Stimulated activated CD4-positive, alpha-beta T cell treated with anti-CD3 and anti-CD28 coated beads, Interleukin-1b, Interleukin-23, amount 100 ng/mL, for 48 hours (primary cell): ENCODE measurements at regions not wholly inside any gene's neighbourhood (a gene's known extent, or its start where the extent isn't known, plus 50 kb on each side); places are given as distances from the start of the nearest gene placed in this dataset.
"Not testable (repeated sequence)": the region's sequence is repeated elsewhere in the genome, so short reads cannot be mapped to it uniquely, and the experiment has no call there.

Experiments
- DNase-seq: peaks from one replicate; pipeline ENCODE4 v3.0.0-alpha.2; 2020

DNA sequence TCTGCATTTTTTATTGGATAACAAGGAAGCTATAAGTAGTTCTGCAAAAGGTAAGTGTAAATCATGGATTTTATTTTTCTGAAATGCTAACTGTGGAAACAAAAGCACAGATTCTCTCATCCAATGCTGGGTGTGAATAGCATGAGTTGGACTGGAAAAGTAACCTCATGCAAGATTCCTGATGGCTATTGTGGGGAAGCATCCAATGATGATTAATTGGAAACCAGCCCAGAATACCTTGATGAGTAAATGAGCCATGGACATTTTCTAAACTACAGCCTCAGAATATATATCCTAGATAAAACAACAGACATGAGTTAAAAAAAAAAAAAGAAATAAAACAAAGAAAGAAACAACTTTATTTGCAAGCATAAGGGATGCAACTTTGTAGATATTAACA, 934.6 kb downstream of the CCSER2 start:
- DNase-seq, result no peak

DNA sequence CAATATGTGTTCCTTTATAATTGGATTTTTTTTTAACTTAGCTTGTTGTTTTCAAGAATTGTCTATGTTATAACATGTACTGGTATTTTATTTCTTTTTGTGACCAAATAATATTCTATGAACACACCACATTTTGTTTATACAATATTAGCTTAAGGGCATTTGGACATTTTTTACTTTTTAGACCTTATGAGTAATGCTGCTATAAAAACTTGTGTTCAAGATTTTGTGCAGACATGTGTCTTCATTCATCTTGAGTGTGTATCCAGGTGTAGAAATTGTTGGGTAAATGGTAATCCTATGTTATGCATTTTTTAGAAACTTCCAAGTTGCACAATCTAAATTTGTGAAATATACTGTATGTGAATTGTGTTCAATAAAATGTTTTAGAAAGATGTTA, 936.7 kb downstream of the CCSER2 start:
- no peak for DNase-seq

DNA sequence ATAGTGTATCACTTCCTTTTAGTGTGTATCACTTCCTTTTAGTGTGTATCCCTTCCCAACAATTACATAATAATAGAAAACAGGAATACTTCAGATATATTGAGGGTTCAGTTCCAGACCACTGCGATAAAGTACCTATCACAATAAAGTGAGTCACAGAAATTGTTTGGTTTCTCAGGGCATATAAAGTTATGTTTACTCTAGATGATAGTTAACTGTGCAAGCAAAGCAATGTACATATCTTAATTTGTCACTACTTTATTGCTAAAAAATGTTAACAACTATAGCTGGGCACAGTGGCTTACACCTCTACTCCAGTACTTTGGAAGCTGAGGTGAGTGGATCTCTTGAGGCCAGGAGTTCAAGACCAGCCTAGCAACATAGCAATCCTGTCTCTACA, 938.4 kb downstream of the CCSER2 start:
- no peak for DNase-seq

DNA sequence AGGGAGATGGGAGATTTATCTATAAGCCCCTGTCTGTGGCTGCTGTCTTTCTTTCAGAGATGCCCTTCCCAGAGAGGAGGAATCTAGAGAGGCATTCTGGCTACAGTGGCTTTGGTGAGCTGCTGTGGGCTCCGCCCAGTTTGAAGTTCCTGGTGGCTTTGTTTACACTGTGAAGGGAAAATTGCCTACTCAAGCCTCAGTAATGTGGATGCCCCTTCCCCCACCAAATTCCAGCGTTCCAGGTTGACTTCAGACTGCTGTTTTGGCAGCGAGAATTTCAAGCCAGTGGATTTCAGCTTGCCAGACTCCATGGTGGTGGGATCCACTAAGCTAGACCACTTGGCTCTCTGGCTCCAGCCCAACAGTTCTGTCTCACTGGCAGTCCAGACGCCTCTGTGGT, 951.6 kb downstream of the CCSER2 start:
- no peak for DNase-seq

DNA sequence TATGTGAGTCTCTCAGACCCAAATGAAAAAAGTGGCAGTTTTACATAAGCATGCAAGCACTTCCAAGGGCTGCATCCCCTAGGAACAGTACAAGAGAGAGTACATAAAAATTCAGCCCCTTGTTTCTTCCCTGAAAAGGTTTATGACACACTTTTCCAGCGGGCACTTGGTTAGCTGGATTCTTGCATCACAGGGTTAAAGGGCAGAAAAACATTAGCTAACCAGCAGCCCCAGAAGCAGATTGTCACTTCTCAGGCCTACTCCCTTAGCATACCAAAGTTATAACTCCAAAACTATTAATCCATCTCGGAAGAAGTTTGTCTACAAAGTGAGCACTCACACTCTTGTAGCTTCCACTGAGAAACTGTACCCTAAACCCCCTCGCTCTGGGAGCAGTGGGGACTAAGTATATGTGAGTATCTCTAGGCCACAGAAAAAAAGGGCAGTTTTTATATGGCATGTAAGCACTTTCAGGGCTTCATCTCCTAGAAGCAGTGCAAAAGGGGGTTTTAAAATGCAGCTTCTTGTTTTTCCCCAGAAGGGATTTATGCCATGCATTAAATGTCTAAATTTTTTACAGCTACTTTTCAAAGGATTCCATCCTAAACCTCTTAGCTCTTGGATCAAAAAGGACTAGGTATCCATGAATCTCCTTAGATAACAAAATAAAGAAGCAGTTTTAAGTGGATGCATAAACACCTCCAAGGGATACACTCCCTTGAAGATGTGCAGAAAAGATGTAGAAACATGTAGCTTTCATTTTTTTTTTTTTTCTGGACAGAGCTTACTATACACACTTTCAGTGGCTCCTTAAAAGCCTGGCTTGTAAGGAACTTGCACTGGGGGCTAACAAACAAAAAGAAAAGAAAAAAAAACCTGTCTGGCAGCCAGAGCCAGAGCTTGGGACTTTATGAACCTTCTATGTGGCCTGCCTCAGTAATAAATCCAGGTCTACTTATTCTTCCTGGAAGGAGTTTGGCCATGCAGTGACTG, 956.7 kb downstream of the CCSER2 start:
- no peak for DNase-seq

DNA sequence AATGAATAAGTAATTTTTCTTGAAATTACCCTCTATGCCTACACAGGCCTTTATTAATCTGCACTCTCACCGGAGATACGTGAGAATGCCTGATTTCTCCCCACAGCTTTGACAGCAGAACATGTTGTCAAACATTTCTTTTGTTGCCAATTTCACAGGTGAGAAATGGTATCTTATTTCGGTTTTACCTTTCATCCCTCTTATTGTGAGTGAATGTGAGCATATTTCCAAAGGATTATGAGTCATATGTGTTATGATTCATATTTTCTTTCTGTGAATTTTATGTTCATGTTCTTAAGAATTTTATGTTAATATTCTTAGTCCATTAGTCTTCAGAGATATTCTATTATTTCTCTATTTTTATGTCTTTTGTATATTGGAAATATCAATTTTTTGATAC, 965.1 kb downstream of the CCSER2 start:
- no peak for DNase-seq

DNA sequence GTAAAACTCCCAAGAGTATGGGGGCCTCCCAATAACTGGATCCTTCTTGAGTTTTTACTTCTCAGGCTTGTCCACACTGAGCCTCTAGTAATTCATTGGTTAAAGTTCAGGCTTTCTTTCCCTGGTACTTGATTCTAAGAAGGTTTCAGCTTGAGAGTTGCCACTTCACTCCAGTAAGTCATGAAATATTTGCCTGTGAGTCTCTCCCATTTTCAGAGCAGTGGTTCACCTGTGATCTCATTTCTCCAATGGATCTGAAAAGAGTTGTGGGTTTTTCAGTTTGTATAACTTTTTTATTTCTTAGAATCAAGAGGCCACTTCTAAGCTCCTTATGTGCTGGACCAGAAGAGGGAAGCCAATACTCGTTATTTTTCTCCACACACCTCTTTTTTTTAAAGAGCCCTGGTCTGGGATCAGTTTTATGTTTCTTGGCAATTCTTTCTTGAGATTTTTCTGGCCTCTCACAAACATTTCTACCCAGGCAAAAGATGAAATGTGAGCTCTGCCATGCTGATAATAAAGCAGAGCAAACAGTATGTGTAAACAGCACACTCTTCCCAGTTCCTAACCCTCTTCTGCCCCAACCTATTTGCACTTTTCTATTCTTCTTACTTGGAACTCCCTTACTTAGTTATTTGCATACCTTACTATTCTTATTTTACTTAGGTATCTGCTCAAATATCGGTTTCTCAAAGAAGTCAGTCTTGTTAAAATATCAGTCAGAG, 983.4 kb downstream of the CCSER2 start:
- no peak for DNase-seq

DNA sequence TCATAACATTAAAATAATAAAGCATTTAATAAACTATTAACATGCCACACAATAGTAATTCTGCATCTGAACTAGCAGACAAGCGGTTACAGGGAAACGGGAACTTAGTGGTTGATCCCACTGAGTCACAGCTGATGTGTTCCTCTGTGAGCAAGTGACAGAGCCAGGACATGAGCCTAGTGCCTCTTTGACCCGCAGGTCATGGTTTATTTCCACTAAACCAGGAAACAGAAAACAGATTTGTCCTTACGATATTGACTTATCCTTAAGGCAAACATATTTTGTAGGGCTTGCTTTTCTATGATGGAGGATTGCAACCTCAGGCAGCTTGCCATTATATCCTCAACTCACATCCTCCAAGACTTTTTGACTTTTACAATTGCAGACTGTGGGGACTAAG, 987.3 kb downstream of the CCSER2 start:
- no peak for DNase-seq

DNA sequence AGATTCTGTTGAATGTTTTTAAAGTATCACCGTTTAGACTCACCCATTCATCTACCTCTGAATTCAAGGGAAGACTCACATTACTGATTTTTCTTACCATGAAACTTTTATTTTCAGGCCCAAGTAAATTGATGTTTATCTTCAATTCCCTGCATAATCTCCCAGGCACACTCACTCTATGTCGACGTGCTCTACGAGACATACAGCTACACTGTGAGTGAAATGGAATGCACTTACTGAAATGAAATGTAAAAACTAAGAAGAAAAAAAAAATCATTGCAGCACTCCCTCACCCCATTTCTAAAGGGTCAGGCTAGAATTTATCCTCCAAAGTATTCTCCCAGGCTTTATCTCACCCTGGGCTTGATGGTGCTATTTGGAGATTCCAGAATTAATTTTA, 987.9 kb downstream of the CCSER2 start:
- no peak for DNase-seq

DNA sequence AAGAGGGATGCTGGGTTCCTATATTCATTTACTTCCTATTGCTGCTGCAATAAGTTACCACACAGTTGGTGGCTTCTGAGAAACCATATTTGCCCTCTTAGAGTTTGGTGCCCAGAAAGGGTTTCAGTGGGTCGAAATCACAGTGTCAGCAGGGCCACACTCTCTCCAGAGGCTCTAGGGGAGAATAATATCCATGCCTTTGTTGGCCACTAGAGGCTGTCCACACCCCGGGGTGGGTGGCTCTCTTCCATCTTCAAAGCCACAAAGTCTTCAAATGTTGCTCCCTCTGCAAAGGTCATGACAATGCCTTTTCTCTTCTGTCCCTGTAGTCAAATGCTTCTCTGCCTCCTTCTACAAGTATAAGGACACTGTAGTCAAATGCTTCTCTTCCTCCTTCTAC, 989.4 kb downstream of the CCSER2 start:
- DNase-seq, result no peak

DNA sequence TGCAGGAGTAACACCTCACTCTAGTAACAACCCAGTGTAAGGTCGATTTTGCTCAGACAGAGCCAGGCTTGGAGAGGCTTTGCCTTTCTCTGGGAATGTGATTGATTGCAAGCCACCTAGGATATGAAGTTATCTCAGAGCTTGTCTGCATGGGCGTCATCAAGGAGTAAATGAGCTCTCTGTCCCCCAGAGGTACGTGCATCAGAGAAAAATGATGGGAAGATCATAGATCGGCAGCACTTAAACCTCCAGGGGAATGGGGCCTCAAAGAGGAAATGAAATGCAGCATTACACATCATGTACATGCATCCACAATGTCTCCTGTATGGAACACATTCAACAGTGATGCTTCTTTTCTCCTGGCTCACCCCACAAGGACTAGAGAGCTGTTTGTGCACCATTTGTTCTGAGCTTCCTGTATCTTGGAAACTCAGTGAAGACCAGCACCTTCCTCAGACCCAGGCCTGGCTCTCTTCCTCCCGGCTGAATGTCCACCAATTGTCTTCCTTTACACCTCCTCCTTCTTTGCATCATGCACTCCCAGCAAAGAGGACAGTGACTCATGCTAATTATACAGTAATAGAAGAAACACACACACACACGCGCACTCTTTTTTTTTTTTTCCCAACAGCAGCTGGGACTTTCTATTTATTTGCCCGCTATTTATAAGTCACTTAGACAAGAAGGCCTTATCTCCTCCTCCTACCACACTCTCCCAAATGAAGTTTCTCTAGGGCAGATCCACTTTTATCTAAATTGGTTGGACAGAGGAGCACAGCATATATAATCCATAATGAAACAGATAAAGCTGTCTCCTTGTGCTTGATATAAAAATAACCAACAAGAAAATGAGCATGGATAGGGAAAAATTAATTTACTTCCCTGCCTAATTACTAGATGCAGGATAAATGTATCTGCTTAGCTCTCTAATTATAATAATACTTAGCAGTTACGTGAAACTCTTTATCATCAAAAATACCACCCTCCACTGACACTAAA, 990.7 kb downstream of the CCSER2 start:
- DNase-seq, result no peak

DNA sequence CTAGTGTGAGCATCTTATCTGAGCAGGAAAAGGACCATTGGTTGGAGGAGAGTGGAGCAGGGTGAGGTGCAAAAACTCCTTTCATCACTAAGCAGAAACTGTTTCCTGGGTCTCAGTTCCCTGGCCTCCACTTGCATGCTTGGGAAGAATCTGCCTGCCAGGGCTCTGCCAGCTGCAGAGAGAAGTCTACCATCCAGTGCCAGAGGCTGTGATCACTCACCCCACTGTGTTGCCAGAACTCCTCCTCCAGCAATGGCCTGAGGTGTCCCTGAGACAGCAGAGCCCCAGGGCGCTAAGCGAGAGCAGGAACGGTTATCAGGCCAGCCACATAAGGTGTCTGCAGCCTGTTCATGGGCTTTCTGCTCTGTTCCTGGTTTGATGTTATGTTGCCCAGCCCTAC, 991.4 kb downstream of the CCSER2 start:
- DNase-seq, result no peak

DNA sequence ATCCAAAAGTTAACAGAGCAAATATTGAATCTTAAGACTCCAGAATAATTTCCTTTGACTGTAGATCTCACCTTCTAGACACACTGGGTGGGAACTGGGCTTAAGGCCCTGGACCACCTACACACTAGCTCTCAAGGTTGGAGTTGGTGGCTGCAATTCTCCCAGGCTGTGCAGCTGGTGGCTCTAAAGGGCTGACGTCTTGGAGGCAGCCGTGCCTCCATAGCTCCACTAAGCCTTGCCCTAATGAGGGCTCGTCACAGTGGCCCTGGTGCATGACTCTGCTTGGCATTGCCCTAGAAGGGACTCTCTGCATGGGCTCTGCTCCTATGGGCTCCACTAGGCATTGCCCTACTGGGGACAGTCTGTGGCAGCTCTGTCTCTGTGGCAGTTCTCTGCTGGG, 1005.2 kb downstream of the CCSER2 start:
- no peak for DNase-seq

DNA sequence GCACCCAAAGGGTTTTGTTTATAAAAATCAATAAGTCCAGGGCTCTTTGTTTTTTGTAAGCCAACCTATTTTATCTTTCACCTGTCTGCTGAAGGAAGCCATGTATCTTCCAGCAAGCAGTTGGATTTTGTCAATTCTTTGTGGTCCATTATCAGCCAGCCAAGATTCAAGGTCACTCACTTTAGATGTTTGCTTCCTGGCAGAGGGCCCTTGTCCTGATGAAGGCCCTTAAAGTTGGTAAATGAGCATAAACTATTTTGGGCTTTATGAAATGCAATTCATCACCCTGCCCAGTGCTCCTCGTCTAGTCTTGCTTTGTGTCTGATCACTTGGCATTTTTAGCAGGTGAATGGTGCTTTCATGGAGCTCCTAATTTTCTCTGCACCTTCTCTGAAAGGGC, 1004.2 kb downstream of the GRID1 start:
- DNase-seq, result no peak

DNA sequence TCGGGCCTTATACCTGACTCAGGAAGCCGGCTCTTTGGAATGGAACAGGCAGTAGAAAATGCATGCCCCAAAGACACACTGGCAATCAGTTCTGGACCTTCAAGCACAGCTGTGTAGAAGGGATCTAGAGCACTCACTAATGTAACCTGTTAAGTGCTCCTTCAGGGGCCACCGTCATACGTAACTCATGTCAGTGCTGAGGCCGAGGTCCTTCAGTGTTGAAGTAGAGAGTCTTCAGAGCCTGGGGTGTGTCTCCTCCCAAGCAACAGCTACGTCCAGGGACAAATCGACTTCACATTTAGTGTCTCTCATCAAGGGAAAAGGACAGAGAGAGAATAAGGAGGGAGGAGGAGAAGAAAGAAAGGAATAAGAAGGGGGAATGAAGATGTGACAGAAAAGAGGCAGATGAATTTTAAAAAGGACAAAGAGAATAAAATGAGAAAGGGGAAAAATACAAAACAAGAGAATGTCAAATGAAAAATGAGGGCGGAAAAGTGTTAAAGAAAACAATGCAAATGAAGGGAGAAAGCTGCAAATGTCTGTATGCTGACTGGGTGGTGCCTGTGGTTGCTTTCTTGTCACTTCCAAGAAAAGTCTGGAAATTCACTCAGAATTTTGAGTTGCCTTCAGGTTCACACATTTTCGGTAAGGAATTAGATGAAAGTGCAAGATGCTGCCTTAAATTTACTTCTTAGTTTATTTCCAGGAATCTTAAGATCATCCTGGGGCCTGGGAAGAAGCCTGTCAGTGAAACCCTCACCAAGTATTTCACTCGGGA, 989.4 kb downstream of the GRID1 start:
- DNase-seq, result no peak

DNA sequence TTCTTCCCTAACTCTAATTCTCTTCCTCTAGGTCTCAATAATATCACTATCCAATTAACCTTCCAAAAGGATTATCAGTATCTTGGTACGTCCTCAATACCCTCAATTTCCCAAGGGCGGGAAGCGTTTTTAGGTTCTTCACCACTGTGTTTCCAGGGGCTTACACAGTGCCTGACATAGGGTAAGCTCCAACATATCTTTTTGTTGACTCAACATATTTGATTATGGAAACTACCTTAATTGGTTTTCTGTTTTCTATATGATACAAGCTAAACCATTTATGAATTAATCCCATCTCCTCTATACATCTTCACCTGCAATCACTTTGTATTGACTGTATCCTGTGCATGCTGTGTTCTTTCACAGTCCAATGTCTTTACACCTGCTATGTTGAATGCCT, 987.3 kb downstream of the GRID1 start:
- DNase-seq, result no peak

DNA sequence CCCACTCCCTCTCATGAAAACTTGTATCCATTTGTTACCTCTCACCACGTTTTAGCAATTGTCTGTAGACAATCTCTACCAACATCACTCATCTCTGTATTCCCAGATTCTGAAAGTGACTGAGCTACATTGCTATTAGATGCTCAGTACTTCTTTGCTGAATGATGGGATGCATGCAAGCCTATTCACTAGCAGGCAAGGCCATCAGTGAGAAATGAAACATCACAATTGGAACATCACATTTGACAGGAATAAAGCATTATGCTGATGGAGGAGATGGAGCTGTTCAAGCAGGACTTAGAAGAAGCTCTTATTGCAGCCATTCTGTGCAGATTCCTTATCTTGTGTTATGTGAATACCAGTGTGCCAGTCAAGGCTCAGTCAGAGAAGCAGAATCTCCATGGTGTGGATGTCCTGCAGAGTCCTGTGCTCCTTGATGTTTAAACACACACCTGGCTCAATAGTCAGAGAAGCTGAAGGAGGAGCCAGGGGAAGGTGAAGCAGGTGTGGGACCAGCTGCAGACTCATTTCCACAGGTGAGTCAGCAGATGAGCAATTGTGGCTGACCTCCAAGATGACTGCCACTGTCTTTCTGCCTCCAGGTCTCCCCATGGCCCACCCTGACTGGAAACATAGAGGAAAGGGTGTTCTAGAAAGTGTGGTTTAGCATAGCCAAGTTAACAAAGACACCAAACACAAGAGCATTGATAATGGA, 965.5 kb downstream of the GRID1 start:
- no peak for DNase-seq

DNA sequence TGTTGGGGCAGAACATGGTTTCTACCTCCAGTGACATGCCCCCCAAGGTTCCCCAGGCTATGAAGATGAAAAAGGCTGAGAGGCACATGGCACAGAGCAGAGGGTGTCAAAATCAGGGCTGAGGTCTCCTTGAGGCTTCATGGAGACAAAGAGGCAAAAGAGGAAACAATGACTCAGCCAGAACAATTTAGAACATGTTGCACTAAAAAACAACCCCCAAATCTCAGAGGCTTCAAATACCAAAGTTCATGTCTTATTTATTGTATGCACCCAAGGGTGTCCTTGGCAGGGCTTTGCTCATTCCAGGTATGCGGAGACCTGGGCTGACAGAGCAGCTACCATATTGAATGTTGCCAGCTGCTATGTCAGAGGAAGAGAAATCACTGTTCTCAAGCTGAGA, 964.1 kb downstream of the GRID1 start:
- no peak for DNase-seq

DNA sequence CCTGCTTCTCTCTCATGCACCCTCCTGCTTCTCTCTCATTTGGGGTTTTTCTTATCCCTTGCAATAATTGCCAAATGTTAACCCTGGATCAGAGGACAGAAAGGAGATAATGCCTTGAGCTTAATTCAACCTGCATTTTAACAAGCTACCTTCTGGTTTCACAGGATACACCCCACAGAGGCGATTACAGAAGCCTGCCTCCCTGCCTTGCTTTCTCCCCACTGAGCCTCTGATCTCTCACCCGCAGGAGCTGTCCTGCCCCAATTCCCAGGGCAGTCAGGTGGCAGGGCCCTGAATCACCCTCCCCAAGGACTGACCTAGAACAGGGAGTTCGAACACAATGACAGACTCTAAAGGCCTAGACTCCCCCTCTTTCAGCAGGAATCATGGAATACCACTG, 959.5 kb downstream of the GRID1 start:
- no peak for DNase-seq

DNA sequence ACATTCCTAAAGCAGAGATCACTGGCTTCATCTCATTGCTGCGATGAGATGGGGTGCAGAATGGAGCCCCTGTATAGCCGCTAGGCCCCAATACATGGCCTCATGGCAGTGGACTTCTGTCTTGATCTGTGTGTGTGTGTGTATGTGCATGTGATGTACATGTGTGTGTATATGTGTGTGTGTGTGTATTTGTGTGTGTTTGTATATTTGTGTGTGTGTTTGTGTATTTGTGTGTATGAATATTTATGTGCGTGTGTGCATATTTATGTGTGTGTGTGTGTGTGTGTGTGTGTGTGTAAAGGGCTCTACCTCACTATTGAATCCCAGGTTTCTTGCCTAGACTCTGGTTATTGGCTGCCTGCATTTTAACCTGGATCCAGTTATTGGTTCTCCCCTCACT, 958.2 kb downstream of the GRID1 start:
- no peak for DNase-seq

DNA sequence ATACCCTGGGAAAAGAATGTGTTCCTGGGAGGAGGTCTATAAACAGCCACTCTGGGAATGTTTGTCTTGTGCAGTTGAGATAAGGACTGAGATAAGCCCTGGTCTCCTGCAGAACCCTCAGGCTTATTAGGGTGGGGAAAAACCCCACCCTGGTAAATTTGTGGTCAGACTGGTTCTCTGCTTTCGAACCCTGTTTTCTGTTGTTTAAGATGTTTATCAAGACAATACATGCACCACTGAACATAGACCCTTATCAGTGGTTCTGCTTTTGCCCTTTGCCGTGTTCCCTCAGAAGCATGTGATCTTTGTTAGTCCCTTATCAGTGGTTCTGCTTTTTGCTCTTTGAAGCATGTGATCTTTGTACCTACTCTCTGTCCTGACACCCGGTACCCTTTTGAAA, 956.0 kb downstream of the GRID1 start:
- not testable (repeated sequence) for DNase-seq

DNA sequence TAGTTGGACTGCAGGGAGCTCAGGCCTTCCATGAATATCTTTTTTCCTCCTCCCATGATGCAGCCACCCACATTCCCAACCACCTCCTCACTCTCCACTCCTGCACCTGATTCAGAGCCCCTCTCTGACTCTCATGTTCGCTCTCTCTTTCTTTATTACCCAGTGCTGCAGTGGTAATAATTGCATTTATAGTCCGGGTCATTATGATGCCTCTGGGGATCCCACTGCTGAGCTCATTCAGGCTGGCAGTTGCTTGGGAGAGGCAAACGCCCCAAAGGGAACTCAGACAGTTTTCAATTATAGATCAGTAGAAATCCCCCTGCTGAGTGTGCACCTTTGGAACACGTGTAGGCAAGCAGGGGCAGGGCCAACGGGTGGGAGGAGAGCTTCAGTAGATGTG, 953.0 kb downstream of the GRID1 start:
- DNase-seq, result no peak
